Cardiac fibroblast (primary cell): ENCODE measurements at regions not wholly inside any gene's neighbourhood (a gene's known extent, or its start where the extent isn't known, plus 50 kb on each side); places are given as distances from the start of the nearest gene placed in this dataset.

Experiments used
- DNase-seq, 2 donors: peaks; one replicate each; pipeline versions ENCODE4 v3.0.0 to v3.0.0-alpha.2; 2010; ENCODE audit warnings: low read depth in 2 of 2
- H3K4me3 ChIP-seq, 2 donors: replicated peaks in 1 of 2; 1 replicate in 1 of 2; 2 replicates in 1 of 2; pipeline ENCODE4 v1.5.1; 2011; ENCODE audit warnings: low read depth in 2 of 2, low read length in 2 of 2, mild to moderate bottlenecking in 2 of 2, moderate library complexity in 1 of 2
- CTCF ChIP-seq: IDR thresholded peaks from one replicate; pipeline ENCODE4 v1.5.1; 2011; ENCODE audit warnings: low read depth, mild to moderate bottlenecking, low read length, inconsistent platforms

- TF ChIP-seq CTCF = no peak
- DNase-seq = no peak
- no peak overlapping the region for H3K4me3 ChIP-seq
Observed at GRCh38 chr16:64544859-64545258, 577.0 kb downstream of the CDH11 start.

- no peak for TF ChIP-seq CTCF
- no peak for DNase-seq
- no peak overlapping the region for H3K4me3 ChIP-seq
Observed at GRCh38 chr16:64543441-64543840, 578.4 kb downstream of the CDH11 start.

GRCh38 chr16:64543031-64543430 is 578.8 kb downstream of the CDH11 start:
- no peak for DNase-seq
- TF ChIP-seq CTCF = no peak
- no peak overlapping the region for H3K4me3 ChIP-seq

- H3K4me3 ChIP-seq = no peak overlapping the region
- TF ChIP-seq CTCF = no peak
- DNase-seq = no peak
Observed at GRCh38 chr16:64542152-64542551, 579.7 kb downstream of the CDH11 start.

GRCh38 chr16:64541621-64542020 is 580.2 kb downstream of the CDH11 start:
- H3K4me3 ChIP-seq = no peak overlapping the region
- no peak for TF ChIP-seq CTCF
- DNase-seq = no peak

GRCh38 chr16:64540434-64540833 is 581.4 kb downstream of the CDH11 start:
- DNase-seq = no peak
- no peak overlapping the region for H3K4me3 ChIP-seq
- no peak for TF ChIP-seq CTCF

GRCh38 chr16:64539811-64540371 is 582.0 kb downstream of the CDH11 start:
- no peak for TF ChIP-seq CTCF
- H3K4me3 ChIP-seq = no peak overlapping the region
- no peak for DNase-seq
